Liver (tissue), 8 donors: ENCODE measurements at regions not wholly inside any gene's neighbourhood (a gene's known extent, or its start where the extent isn't known, plus 50 kb on each side); places are given as distances from the start of the nearest gene placed in this dataset.

Experiments used
- DNase-seq: peaks from one replicate; pipeline ENCODE4 v3.0.0-alpha.2; 2017; ENCODE audit warnings: low spot score
- H3K27ac ChIP-seq, 2 donors: one replicate each; pipeline ENCODE4 v1.7.0; 2013; ENCODE audit warnings: inconsistent platforms in 2 of 2, low read length in 2 of 2, control low read depth in 1 of 2, low read depth in 1 of 2, mild to moderate bottlenecking in 1 of 2
- H3K27me3 ChIP-seq, 4 donors: one replicate each; pipeline versions ENCODE4 v1.6.1 to v1.7.0; 2013; ENCODE audit warnings: low read length in 3 of 4, inconsistent platforms in 1 of 4, mild to moderate bottlenecking in 1 of 4, moderate library complexity in 1 of 4; ENCODE audit not compliant: control insufficient read depth in 4 of 4, insufficient read depth in 4 of 4
- H3K36me3 ChIP-seq, 4 donors: one replicate each; pipeline versions ENCODE4 v1.6.1 to v1.7.0; 2013; ENCODE audit warnings: low read length in 3 of 4, mild to moderate bottlenecking in 3 of 4, low read depth in 1 of 4, moderate library complexity in 1 of 4; ENCODE audit not compliant: control insufficient read depth in 4 of 4, insufficient read depth in 3 of 4
- H3K4me1 ChIP-seq, 4 donors: one replicate each; pipeline versions ENCODE4 v1.6.1 to v1.7.0; 2013; ENCODE audit warnings: low read length in 3 of 4, mild to moderate bottlenecking in 3 of 4, moderate library complexity in 1 of 4; ENCODE audit not compliant: control insufficient read depth in 4 of 4, insufficient read depth in 4 of 4
- H3K4me3 ChIP-seq, 3 donors: one replicate each; pipeline versions ENCODE4 v1.6.1 to v1.7.0; 2013; ENCODE audit warnings: low read length in 3 of 3, control low read depth in 1 of 3, low read depth in 1 of 3, mild to moderate bottlenecking in 1 of 3
- H3K9ac ChIP-seq, 2 donors: one replicate each; pipeline ENCODE4 v1.7.0; 2013; ENCODE audit warnings: low read length in 2 of 2, mild to moderate bottlenecking in 2 of 2, moderate library complexity in 2 of 2, control low read depth in 1 of 2, low read depth in 1 of 2
- H3K9me3 ChIP-seq, 4 donors: one replicate each; pipeline versions ENCODE4 v1.6.1 to v1.7.0; 2013; ENCODE audit warnings: low read length in 3 of 4; ENCODE audit not compliant: control insufficient read depth in 4 of 4
- CTCF ChIP-seq: fragments of 150-350 bp; IDR thresholded peaks from 2 replicates; pipeline ENCODE4 v1.5.1; 2017; ENCODE audit warnings: improper control_type of control experiment, low read depth, low read length; ENCODE audit not compliant: missing input control
- EGR1 ChIP-seq, 2 donors: IDR thresholded peaks; 2 replicates each; pipeline ENCODE4 v1.6.1; 2016 to 2018; ENCODE audit warnings: antibody characterized with exemption in 2 of 2, low read depth in 2 of 2
- FOXA1 ChIP-seq: IDR thresholded peaks from 2 replicates; pipeline ENCODE4 v1.6.1; 2016; ENCODE audit warnings: antibody characterized with exemption
- FOXA2 ChIP-seq: IDR thresholded peaks from 2 replicates; pipeline ENCODE4 v1.6.1; 2016; ENCODE audit warnings: antibody characterized with exemption
- GABPA ChIP-seq, 2 donors: IDR thresholded peaks in 1 of 2; conservative IDR thresholded peaks in 1 of 2; 2 replicates each; pipeline ENCODE4 v1.6.1; 2016; ENCODE audit warnings: antibody characterized with exemption in 2 of 2, mild to moderate bottlenecking in 1 of 2, moderate library complexity in 1 of 2
- HNF4A ChIP-seq, 2 donors: conservative IDR thresholded peaks; 2 replicates each; pipeline ENCODE4 v1.6.1; 2016; ENCODE audit warnings: antibody characterized with exemption in 2 of 2, mild to moderate bottlenecking in 2 of 2
- HNF4G ChIP-seq: IDR thresholded peaks from 2 replicates; pipeline ENCODE4 v1.6.1; 2016; ENCODE audit warnings: antibody characterized with exemption
- JUND ChIP-seq, 2 donors: IDR thresholded peaks; 2 replicates each; pipeline ENCODE4 v1.6.1; 2016; ENCODE audit warnings: antibody characterized with exemption in 2 of 2
- NR2F2 ChIP-seq: IDR thresholded peaks from 2 replicates; pipeline ENCODE4 v1.6.1; 2016; ENCODE audit warnings: antibody characterized with exemption
- RAD21 ChIP-seq, 2 donors: IDR thresholded peaks; 2 replicates each; pipeline ENCODE4 v1.6.1; 2016; ENCODE audit warnings: antibody characterized with exemption in 2 of 2, mild to moderate bottlenecking in 2 of 2
- SP1 ChIP-seq: IDR thresholded peaks from 2 replicates; pipeline ENCODE4 v1.6.1; 2018; ENCODE audit warnings: antibody characterized with exemption, mild to moderate bottlenecking
- TAF1 ChIP-seq: conservative IDR thresholded peaks from 2 replicates; pipeline ENCODE4 v1.6.1; 2016; ENCODE audit warnings: antibody characterized with exemption, mild to moderate bottlenecking
- YY1 ChIP-seq: IDR thresholded peaks from 2 replicates; pipeline ENCODE4 v1.6.1; 2016; ENCODE audit warnings: antibody characterized with exemption, mild to moderate bottlenecking
- ZBTB33 ChIP-seq: IDR thresholded peaks from 2 replicates; pipeline ENCODE4 v1.6.1; 2016; ENCODE audit warnings: antibody characterized with exemption
- WGBS: extraction: QIAGEN DNeasy Blood & Tissue Kit; methylation state at CpG from one replicate; pipeline ENCODE4 v1.1.7; 2013; 5-methylcytosine and 5-hydroxymethylcytosine counted together
- TF ChIP-seq, protein P1 (sequence below): IDR thresholded peaks from 2 replicates; pipeline ENCODE4 v1.6.1; 2016; ENCODE audit warnings: antibody characterized with exemption, mild to moderate bottlenecking
- TF ChIP-seq, protein P2 (sequence below): IDR thresholded peaks from 2 replicates; pipeline ENCODE4 v1.6.1; 2016; ENCODE audit warnings: antibody characterized with exemption
- TF ChIP-seq, protein P3 (sequence below): IDR thresholded peaks from 2 replicates; pipeline ENCODE4 v1.6.1; 2016; ENCODE audit warnings: antibody characterized with exemption
- donor health status: healthy.
- donor health status: healthy.
- donor health status: healthy.
- donor health status: healthy.
- donor health status: healthy.

DNA sequence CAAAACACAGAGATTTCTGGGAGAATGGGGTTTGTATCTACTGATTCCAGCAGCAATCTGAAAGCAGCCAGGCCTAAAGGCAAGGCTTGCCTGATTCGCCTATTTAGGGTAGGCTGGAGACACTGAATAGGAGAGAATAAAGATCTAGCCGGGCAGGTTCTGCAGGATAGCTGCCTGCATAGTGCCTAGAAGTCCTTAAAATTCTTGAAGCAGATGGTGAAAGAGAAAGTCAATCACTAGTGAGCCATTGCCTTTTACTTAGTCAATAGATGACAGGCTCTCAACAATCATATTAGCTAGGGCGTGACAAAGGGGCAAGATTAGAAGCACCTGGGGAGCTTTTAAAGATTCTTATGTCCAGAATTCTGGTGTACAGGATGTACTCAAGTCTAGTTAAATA is 522.7 kb downstream of the HTR1A start:
- Histone ChIP-seq H3K27me3 (peaks cover 0 to 3% (median 0%) of the 10 kb centered on the region in 4 donors), H3K9ac (no peak overlapping the region), H3K36me3 (no peaks in the 10 kb centered on the region), H3K4me1 (no peaks in the 10 kb centered on the region), H3K4me3 (no peak overlapping the region), H3K9me3 (no peaks in the 10 kb centered on the region), H3K27ac (no peak overlapping the region)
- DNase-seq: no peak
- 69% methylated on average over 3 of the region's 3 CpGs for WGBS
- TF ChIP-seq CTCF: no peak
- TF ChIP-seq TAF1: no peak
- no peak for TF ChIP-seq JUND (IDR thresholded peaks at IDR 0.05)
- no peak for TF ChIP-seq GABPA (IDR thresholded peaks at IDR 0.05 in 1 of 2, conservative IDR thresholded peaks at IDR 0.05 in 1 of 2)
- TF ChIP-seq, protein P1, sequence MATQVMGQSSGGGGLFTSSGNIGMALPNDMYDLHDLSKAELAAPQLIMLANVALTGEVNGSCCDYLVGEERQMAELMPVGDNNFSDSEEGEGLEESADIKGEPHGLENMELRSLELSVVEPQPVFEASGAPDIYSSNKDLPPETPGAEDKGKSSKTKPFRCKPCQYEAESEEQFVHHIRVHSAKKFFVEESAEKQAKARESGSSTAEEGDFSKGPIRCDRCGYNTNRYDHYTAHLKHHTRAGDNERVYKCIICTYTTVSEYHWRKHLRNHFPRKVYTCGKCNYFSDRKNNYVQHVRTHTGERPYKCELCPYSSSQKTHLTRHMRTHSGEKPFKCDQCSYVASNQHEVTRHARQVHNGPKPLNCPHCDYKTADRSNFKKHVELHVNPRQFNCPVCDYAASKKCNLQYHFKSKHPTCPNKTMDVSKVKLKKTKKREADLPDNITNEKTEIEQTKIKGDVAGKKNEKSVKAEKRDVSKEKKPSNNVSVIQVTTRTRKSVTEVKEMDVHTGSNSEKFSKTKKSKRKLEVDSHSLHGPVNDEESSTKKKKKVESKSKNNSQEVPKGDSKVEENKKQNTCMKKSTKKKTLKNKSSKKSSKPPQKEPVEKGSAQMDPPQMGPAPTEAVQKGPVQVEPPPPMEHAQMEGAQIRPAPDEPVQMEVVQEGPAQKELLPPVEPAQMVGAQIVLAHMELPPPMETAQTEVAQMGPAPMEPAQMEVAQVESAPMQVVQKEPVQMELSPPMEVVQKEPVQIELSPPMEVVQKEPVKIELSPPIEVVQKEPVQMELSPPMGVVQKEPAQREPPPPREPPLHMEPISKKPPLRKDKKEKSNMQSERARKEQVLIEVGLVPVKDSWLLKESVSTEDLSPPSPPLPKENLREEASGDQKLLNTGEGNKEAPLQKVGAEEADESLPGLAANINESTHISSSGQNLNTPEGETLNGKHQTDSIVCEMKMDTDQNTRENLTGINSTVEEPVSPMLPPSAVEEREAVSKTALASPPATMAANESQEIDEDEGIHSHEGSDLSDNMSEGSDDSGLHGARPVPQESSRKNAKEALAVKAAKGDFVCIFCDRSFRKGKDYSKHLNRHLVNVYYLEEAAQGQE: no peak
- no peak for TF ChIP-seq HNF4A (conservative IDR thresholded peaks at IDR 0.05)
- TF ChIP-seq, protein P2, sequence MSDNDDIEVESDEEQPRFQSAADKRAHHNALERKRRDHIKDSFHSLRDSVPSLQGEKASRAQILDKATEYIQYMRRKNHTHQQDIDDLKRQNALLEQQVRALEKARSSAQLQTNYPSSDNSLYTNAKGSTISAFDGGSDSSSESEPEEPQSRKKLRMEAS: no peak
- TF ChIP-seq FOXA1: no peak
- no peak for TF ChIP-seq SP1
- no peak for TF ChIP-seq RAD21 (IDR thresholded peaks at IDR 0.05)
- TF ChIP-seq, protein P3, sequence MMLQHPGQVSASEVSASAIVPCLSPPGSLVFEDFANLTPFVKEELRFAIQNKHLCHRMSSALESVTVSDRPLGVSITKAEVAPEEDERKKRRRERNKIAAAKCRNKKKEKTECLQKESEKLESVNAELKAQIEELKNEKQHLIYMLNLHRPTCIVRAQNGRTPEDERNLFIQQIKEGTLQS: no peak
- TF ChIP-seq YY1: no peak

GRCh38 chr5:63409737-63410136 is 552.5 kb downstream of the HTR1A start:
- H3K27ac ChIP-seq: no peak overlapping the region
- WGBS: 67% methylated on average over 4 of the region's 4 CpGs
- no peak for DNase-seq
- H3K36me3 ChIP-seq: no peaks in the 10 kb centered on the region
- H3K27me3 ChIP-seq: no peaks in the 10 kb centered on the region
- H3K4me3 ChIP-seq: no peak overlapping the region
- no peak overlapping the region for H3K9ac ChIP-seq
- no peaks in the 10 kb centered on the region for H3K4me1 ChIP-seq
- no peaks in the 10 kb centered on the region for H3K9me3 ChIP-seq
- TF ChIP-seq SP1: no peak
- no peak for TF ChIP-seq EGR1 (IDR thresholded peaks at IDR 0.05; ENCODE audit: low read depth in 2 of 2)
- TF ChIP-seq, protein P1: no peak
- TF ChIP-seq HNF4G: no peak
- TF ChIP-seq TAF1: no peak
- TF ChIP-seq YY1: no peak
- no peak for TF ChIP-seq FOXA2
- no peak for TF ChIP-seq JUND (IDR thresholded peaks at IDR 0.05)
- TF ChIP-seq ZBTB33: no peak
- TF ChIP-seq GABPA (IDR thresholded peaks at IDR 0.05 in 1 of 2, conservative IDR thresholded peaks at IDR 0.05 in 1 of 2): no peak
- no peak for TF ChIP-seq FOXA1
- no peak for TF ChIP-seq CTCF
- no peak for TF ChIP-seq HNF4A (conservative IDR thresholded peaks at IDR 0.05)
- TF ChIP-seq NR2F2: no peak
- no peak for TF ChIP-seq RAD21 (IDR thresholded peaks at IDR 0.05)
- TF ChIP-seq, protein P2: no peak
